ENCODE measurements at regions not wholly inside any gene's neighbourhood (a gene's known extent, or its start where the extent isn't known, plus 50 kb on each side); places are given as distances from the start of the nearest gene placed in this dataset.

DNA sequence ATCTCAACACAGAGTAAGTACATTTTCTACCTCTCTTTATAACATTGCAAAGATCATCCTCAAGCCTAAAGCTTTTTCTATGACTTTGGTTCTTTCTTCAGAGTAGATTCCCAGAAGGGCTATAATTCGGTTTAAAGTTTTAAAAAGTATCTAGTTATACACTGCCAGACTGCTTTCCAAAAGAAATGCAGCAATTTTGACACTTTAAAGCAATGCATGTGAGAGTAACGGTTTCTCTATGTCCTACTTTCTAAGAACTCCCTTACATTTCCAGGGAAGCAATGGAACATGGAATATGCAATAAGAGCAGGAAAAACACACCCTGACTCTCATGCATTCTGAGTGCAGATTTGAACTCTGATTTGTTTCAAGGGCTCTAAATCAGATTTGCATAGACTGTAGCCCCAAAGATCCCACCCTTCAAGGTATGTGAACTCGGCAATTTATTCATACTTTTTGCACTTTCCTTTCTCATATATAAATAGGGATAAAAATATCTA is 331.6 kb downstream of the HHIPL2 start:
- TF ChIP-seq CTCF (IDR thresholded peaks at IDR 0.05), result no peak
- TF ChIP-seq POLR2A (IDR thresholded peaks at IDR 0.05), result no peak
